NB4 (cell line): ENCODE measurements at regions not wholly inside any gene's neighbourhood (a gene's known extent, or its start where the extent isn't known, plus 50 kb on each side); places are given as distances from the start of the nearest gene placed in this dataset.

Experiments used
- DNase-seq: peaks from one replicate; pipeline ENCODE4 v3.0.0; 2010; ENCODE audit warnings: low read depth
- H3K4me3 ChIP-seq: one replicate; pipeline ENCODE4 v1.5.1; 2011; ENCODE audit warnings: mild to moderate bottlenecking, low read depth, low read length, moderate library complexity
- CTCF ChIP-seq: IDR thresholded peaks from one replicate; pipeline ENCODE4 v1.5.1; 2012; ENCODE audit warnings: low read depth, low read length
- MAX ChIP-seq: IDR thresholded peaks from 2 replicates; pipeline ENCODE4 v1.6.1; 2011; ENCODE audit warnings: low read depth, low read length
- MYC ChIP-seq: IDR thresholded peaks from 2 replicates; pipeline ENCODE4 v1.6.1; 2011; ENCODE audit warnings: low read depth, low read length
- POLR2A ChIP-seq: IDR thresholded peaks from 2 replicates; pipeline ENCODE4 v1.6.1; 2011; ENCODE audit warnings: mild to moderate bottlenecking; ENCODE audit not compliant: insufficient read length; ENCODE audit errors: extremely low read depth

- no peak for TF ChIP-seq MAX
- TF ChIP-seq MYC, result no peak
- TF ChIP-seq POLR2A, result no peak
- TF ChIP-seq CTCF, result no peak
- DNase-seq, result no peak
These were observed 54.5 kb downstream of the CLDN34 start for GRCh38 chrX:10021461-10022272.

GRCh38 chrX:10022273-10022541 is 55.0 kb downstream of the CLDN34 start:
- H3K4me3 ChIP-seq, result no peak overlapping the region
- TF ChIP-seq POLR2A (no peak), CTCF (no peak), MAX (no peak), MYC (no peak)
- DNase-seq, result no peak

More at GRCh38 chrX:10021461-10022272, 54.5 kb downstream of the CLDN34 start:
- no peak overlapping the region for H3K4me3 ChIP-seq

GRCh38 chrX:10022580-10023245 is 55.6 kb downstream of the CLDN34 start:
- no peak for DNase-seq

GRCh38 chrX:10023821-10024220 is 56.7 kb downstream of the CLDN34 start:
- TF ChIP-seq MYC (no peak), MAX (no peak), POLR2A (no peak), CTCF (no peak)
- DNase-seq, result no peak
- H3K4me3 ChIP-seq, result no peak overlapping the region

More at GRCh38 chrX:10022580-10023245, 55.6 kb downstream of the CLDN34 start:
- H3K4me3 ChIP-seq, result no peak overlapping the region
- no peak for TF ChIP-seq MAX
- no peak for TF ChIP-seq MYC
- no peak for TF ChIP-seq CTCF
- no peak for TF ChIP-seq POLR2A

- DNase-seq, result no peak
- no peak overlapping the region for H3K4me3 ChIP-seq
- TF ChIP-seq CTCF (no peak), MYC (no peak), POLR2A (no peak), MAX (no peak)
These were observed 58.8 kb downstream of the CLDN34 start for GRCh38 chrX:10025742-10026493.
